Gastroesophageal sphincter (tissue), 4 donors: ENCODE measurements at regions not wholly inside any gene's neighbourhood (a gene's known extent, or its start where the extent isn't known, plus 50 kb on each side); places are given as distances from the start of the nearest gene placed in this dataset.
"Not testable (repeated sequence)": the region's sequence is repeated elsewhere in the genome, so short reads cannot be mapped to it uniquely, and the experiment has no call there.

Experiments
- ATAC-seq: fragments of 150-250 bp; one replicate; pipeline ENCODE4 v1.9.1; 2016; ENCODE audit warnings: mild to moderate bottlenecking, moderate library complexity
- H3K27ac ChIP-seq, 4 donors: fragments of 200-600 bp; sonication (generic) in 3 of 4; 1 replicate in 3 of 4; 2 replicates in 1 of 4; pipeline ENCODE4 v1.5.1; 2016 to 2019
- H3K27me3 ChIP-seq: fragments of 200-600 bp; sonication (generic); one replicate; pipeline ENCODE4 v1.5.1; 2019
- H3K36me3 ChIP-seq, 2 donors: fragments of 200-600 bp; sonication (generic); one replicate each; pipeline ENCODE4 v1.5.1; 2019; ENCODE audit warnings: control low read depth in 1 of 2
- H3K4me1 ChIP-seq, 3 donors: fragments of 200-600 bp; sonication (generic); 1 replicate in 2 of 3; 2 replicates in 1 of 3; pipeline ENCODE4 v1.5.1; 2016 to 2019; ENCODE audit warnings: control low read depth in 2 of 3
- H3K4me3 ChIP-seq, 2 donors: fragments of 200-600 bp; sonication (generic); one replicate each; pipeline ENCODE4 v1.5.1; 2019; ENCODE audit warnings: mild to moderate bottlenecking in 1 of 2, moderate library complexity in 1 of 2
- H3K9me3 ChIP-seq, 3 donors: fragments of 200-600 bp; sonication (generic); one replicate each; pipeline ENCODE4 v1.5.1; 2017 to 2019; ENCODE audit warnings: control low read depth in 2 of 3
- CTCF ChIP-seq, 4 experiments: fragments of 200-600 bp in 2 of 4; fragments of 450-650 bp in 2 of 4; sonication (generic) in 1 of 4; IDR thresholded peaks; one replicate each; pipeline ENCODE4 v1.5.1; 2017 to 2019; ENCODE audit warnings: antibody characterized with exemption in 4 of 4, mild to moderate bottlenecking in 2 of 4, moderate library complexity in 2 of 4
- EP300 ChIP-seq: sonication (generic); formaldehyde crosslinking; IDR thresholded peaks from one replicate; pipeline ENCODE4 v1.6.1; 2017; ENCODE audit warnings: antibody characterized with exemption, mild to moderate bottlenecking
- POLR2A ChIP-seq, 2 donors: fragments of 450-650 bp; IDR thresholded peaks; one replicate each; pipeline ENCODE4 v1.6.1; 2017; ENCODE audit warnings: antibody characterized with exemption in 2 of 2, mild to moderate bottlenecking in 2 of 2, moderate library complexity in 1 of 2
- POLR2AphosphoS5 ChIP-seq: sonication (generic); formaldehyde crosslinking; IDR thresholded peaks from one replicate; pipeline ENCODE4 v1.6.1; 2017; ENCODE audit warnings: antibody characterized with exemption
- WGBS, 2 donors: methylation state at CpG; one replicate each; pipeline ENCODE4 v1.1.5; 2018; ENCODE audit warnings: low coverage in 1 of 2; 5-methylcytosine and 5-hydroxymethylcytosine counted together

- Histone ChIP-seq H3K27ac (no peak overlapping the region), H3K4me3 (no peak overlapping the region), H3K27me3 (no peaks in the 10 kb centered on the region), H3K36me3 (no peaks in the 10 kb centered on the region), H3K9me3 (no peaks in the 10 kb centered on the region), H3K4me1 (peaks cover 8 to 16% (median 8%) of the 10 kb centered on the region in 3 donors)
- no peak for ATAC-seq
- TF ChIP-seq EP300 = no peak
- no peak for TF ChIP-seq POLR2AphosphoS5
- TF ChIP-seq CTCF (IDR thresholded peaks at IDR 0.05) = no peak
- TF ChIP-seq POLR2A (IDR thresholded peaks at IDR 0.05) = no peak
- 87 to 93% methylated on average over 3 to 4 of the region's 4 CpGs for WGBS, 2 donors
Measured at GRCh38 chr5:91291628-91292569, 91.2 kb downstream of the ARRDC3 start.

GRCh38 chr5:91288118-91288916 is 94.8 kb downstream of the ARRDC3 start:
- Histone ChIP-seq H3K9me3 (no peaks in the 10 kb centered on the region), H3K27me3 (no peaks in the 10 kb centered on the region), H3K27ac (peak overlapping the region; percentile 29 to 56 (median 48)), H3K4me3 (no peak overlapping the region), H3K4me1 (peaks cover 8 to 29% (median 8%) of the 10 kb centered on the region in 3 donors), H3K36me3 (no peaks in the 10 kb centered on the region)
- TF ChIP-seq CTCF (IDR thresholded peaks at IDR 0.05) (no peak), POLR2AphosphoS5 (peak; percentile 17), POLR2A (IDR thresholded peaks at IDR 0.05) (no peak), EP300 (no peak)
- peak; percentile 57 for ATAC-seq
- WGBS, 2 donors = 0 to 33% methylated on average over 2 to 3 of the region's 3 CpGs

GRCh38 chr5:91285062-91285461 is 98.1 kb downstream of the ARRDC3 start:
- WGBS, 2 donors = 84 to 87% methylated on average over 3 to 4 of the region's 4 CpGs
- H3K4me3 ChIP-seq, H3K36me3 ChIP-seq, ATAC-seq, H3K27ac ChIP-seq, H3K27me3 ChIP-seq, H3K9me3 ChIP-seq: not testable (repeated sequence)
- H3K4me1 ChIP-seq = peaks cover 8 to 43% (median 12%) of the 10 kb centered on the region in 3 donors

GRCh38 chr5:91283899-91284298 is 99.2 kb downstream of the ARRDC3 start:
- no peak overlapping the region for H3K4me3 ChIP-seq
- H3K27ac ChIP-seq = peak overlapping the region in 2 of 4 donors; percentile 16 to 28
- no peaks in the 10 kb centered on the region for H3K9me3 ChIP-seq
- H3K4me1 ChIP-seq = peaks cover 4 to 45% (median 11%) of the 10 kb centered on the region in 3 donors
- H3K36me3 ChIP-seq = no peaks in the 10 kb centered on the region
- TF ChIP-seq CTCF (IDR thresholded peaks at IDR 0.05) (no peak), EP300 (no peak), POLR2A (IDR thresholded peaks at IDR 0.05) (no peak), POLR2AphosphoS5 (no peak)
- no peaks in the 10 kb centered on the region for H3K27me3 ChIP-seq
- ATAC-seq = no peak

GRCh38 chr5:91283326-91283725 is 99.8 kb downstream of the ARRDC3 start:
- H3K4me1 ChIP-seq = peaks cover 0 to 40% (median 6%) of the 10 kb centered on the region in 3 donors
- WGBS, 2 donors = 84 to 91% methylated on average over 4 of the region's 4 CpGs
- ATAC-seq = no peak
- H3K36me3 ChIP-seq = no peaks in the 10 kb centered on the region
- H3K27ac ChIP-seq = peak overlapping the region in 1 of 4 donors; percentile 28
- no peaks in the 10 kb centered on the region for H3K9me3 ChIP-seq
- TF ChIP-seq CTCF (IDR thresholded peaks at IDR 0.05) = no peak
- TF ChIP-seq POLR2AphosphoS5 = no peak
- TF ChIP-seq EP300 = no peak
- TF ChIP-seq POLR2A (IDR thresholded peaks at IDR 0.05) = no peak
- H3K4me3 ChIP-seq = no peak overlapping the region
- no peaks in the 10 kb centered on the region for H3K27me3 ChIP-seq
